Vagina (tissue), 2 donors: ENCODE measurements at regions not wholly inside any gene's neighbourhood (a gene's known extent, or its start where the extent isn't known, plus 50 kb on each side); places are given as distances from the start of the nearest gene placed in this dataset.

Experiments used
- DNase-seq, 2 donors: peaks; one replicate each; pipeline ENCODE4 v3.0.0-alpha.2; 2017; ENCODE audit errors: extremely low spot score in 2 of 2
- H3K27ac ChIP-seq: fragments of 200-600 bp; sonication (generic); one replicate; pipeline ENCODE4 v1.5.1; 2019
- H3K27me3 ChIP-seq: fragments of 200-600 bp; sonication (generic); one replicate; pipeline ENCODE4 v1.5.1; 2019
- H3K36me3 ChIP-seq, 2 donors: fragments of 200-600 bp; sonication (generic); one replicate each; pipeline ENCODE4 v1.5.1; 2017 to 2019
- H3K4me1 ChIP-seq: fragments of 200-600 bp; sonication (generic); one replicate; pipeline ENCODE4 v1.5.1; 2019
- H3K4me3 ChIP-seq, 2 donors: fragments of 200-600 bp; sonication (generic); 1 replicate in 1 of 2; 2 replicates in 1 of 2; pipeline ENCODE4 v1.5.1; 2016 to 2019
- H3K9me3 ChIP-seq: fragments of 200-600 bp; sonication (generic); one replicate; pipeline ENCODE4 v1.5.1; 2019
- CTCF ChIP-seq, 3 experiments: fragments of 450-650 bp in 2 of 3; fragments of 200-600 bp in 1 of 3; sonication (generic) in 1 of 3; IDR thresholded peaks; one replicate each; pipeline ENCODE4 v1.5.1; 2017 to 2019; ENCODE audit warnings: antibody characterized with exemption in 3 of 3, mild to moderate bottlenecking in 2 of 3, moderate library complexity in 2 of 3
- POLR2A ChIP-seq, 2 donors: fragments of 450-650 bp; IDR thresholded peaks; one replicate each; pipeline ENCODE4 v1.6.1; 2017; ENCODE audit warnings: antibody characterized with exemption in 2 of 2, mild to moderate bottlenecking in 2 of 2, moderate library complexity in 2 of 2
- POLR2AphosphoS5 ChIP-seq, 2 donors: sonication (generic); formaldehyde crosslinking; IDR thresholded peaks; one replicate each; pipeline ENCODE4 v1.9.0; 2017; ENCODE audit warnings: antibody characterized with exemption in 2 of 2, mild to moderate bottlenecking in 2 of 2, low read depth in 1 of 2; ENCODE audit not compliant: insufficient read depth in 1 of 2
- intact Hi-C: fragments of 100-400 bp; cut with DNase I; formaldehyde crosslinking; loops from one replicate; pipeline ENCODE4 v1.15.1; 2023

DNA sequence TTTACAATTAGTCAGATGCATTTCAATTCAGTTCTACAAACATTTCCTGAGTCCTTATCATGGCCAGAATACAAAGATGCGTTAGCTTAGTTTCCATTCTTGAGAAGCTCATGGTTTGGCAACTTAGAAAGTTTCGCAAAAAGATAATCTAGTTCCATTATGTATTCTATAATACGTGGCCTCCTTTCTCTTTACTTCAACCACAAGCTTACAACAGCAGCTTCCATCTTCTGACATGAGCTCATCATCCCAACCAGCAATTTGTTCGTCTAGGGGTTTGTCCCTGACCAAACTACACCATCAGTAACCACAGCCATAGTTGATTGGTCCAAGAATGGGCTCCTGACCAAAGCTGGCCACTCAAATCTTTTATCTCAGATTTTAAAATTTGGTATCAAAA, 267.6 kb upstream of the TBC1D5 start:
- Histone ChIP-seq H3K4me3 (no peak overlapping the region), H3K4me1 (no peaks in the 10 kb centered on the region), H3K9me3 (no peaks in the 10 kb centered on the region), H3K27ac (no peak overlapping the region), H3K36me3 (no peaks in the 10 kb centered on the region), H3K27me3 (no peaks in the 10 kb centered on the region)
- DNase-seq = no peak
- intact Hi-C loops = no loop called here
- no peak for TF ChIP-seq CTCF (IDR thresholded peaks at IDR 0.05)
- no peak for TF ChIP-seq POLR2AphosphoS5 (IDR thresholded peaks at IDR 0.05; ENCODE audit: insufficient read depth in 1 of 2, low read depth in 1 of 2)
- TF ChIP-seq POLR2A (IDR thresholded peaks at IDR 0.05) = no peak

- no peaks in the 10 kb centered on the region for H3K27me3 ChIP-seq
- H3K36me3 ChIP-seq = no peaks in the 10 kb centered on the region
- intact Hi-C loops = no loop called here
- no peaks in the 10 kb centered on the region for H3K4me1 ChIP-seq
- H3K4me3 ChIP-seq = no peak overlapping the region
- TF ChIP-seq CTCF (IDR thresholded peaks at IDR 0.05) (no peak), POLR2A (IDR thresholded peaks at IDR 0.05) (no peak)
- no peaks in the 10 kb centered on the region for H3K9me3 ChIP-seq
- DNase-seq = no peak
- no peak overlapping the region for H3K27ac ChIP-seq
Measured at GRCh38 chr3:18008706-18009368, 266.4 kb upstream of the TBC1D5 start.

GRCh38 chr3:18007980-18008379, 265.5 kb upstream of the TBC1D5 start:
- no peak for DNase-seq
- Histone ChIP-seq H3K36me3 (no peaks in the 10 kb centered on the region), H3K27ac (no peak overlapping the region), H3K4me3 (no peak overlapping the region), H3K9me3 (no peaks in the 10 kb centered on the region), H3K27me3 (no peaks in the 10 kb centered on the region), H3K4me1 (no peaks in the 10 kb centered on the region)
- TF ChIP-seq POLR2AphosphoS5 (IDR thresholded peaks at IDR 0.05; ENCODE audit: insufficient read depth in 1 of 2, low read depth in 1 of 2) (no peak), POLR2A (IDR thresholded peaks at IDR 0.05) (no peak), CTCF (IDR thresholded peaks at IDR 0.05) (no peak)
- intact Hi-C loops = no loop called here

GRCh38 chr3:17995769-17996168, 253.3 kb upstream of the TBC1D5 start:
- DNase-seq = no peak
- Histone ChIP-seq H3K9me3 (no peaks in the 10 kb centered on the region), H3K4me1 (no peaks in the 10 kb centered on the region), H3K27me3 (no peaks in the 10 kb centered on the region), H3K27ac (no peak overlapping the region), H3K4me3 (no peak overlapping the region), H3K36me3 (no peaks in the 10 kb centered on the region)
- intact Hi-C loops = loop anchor here (5.0 kb wide), 1 partner anchor 102 kb away; no protein-coding TSS in a partner anchor
- TF ChIP-seq POLR2AphosphoS5 (IDR thresholded peaks at IDR 0.05; ENCODE audit: insufficient read depth in 1 of 2, low read depth in 1 of 2) = no peak
- TF ChIP-seq CTCF (IDR thresholded peaks at IDR 0.05) = no peak
- no peak for TF ChIP-seq POLR2A (IDR thresholded peaks at IDR 0.05)

GRCh38 chr3:17994167-17994566, 251.7 kb upstream of the TBC1D5 start:
- Histone ChIP-seq H3K27me3 (no peaks in the 10 kb centered on the region), H3K4me3 (no peak overlapping the region), H3K4me1 (no peaks in the 10 kb centered on the region), H3K9me3 (no peaks in the 10 kb centered on the region), H3K36me3 (no peaks in the 10 kb centered on the region), H3K27ac (no peak overlapping the region)
- no peak for DNase-seq
- no peak for TF ChIP-seq POLR2A (IDR thresholded peaks at IDR 0.05)
- intact Hi-C loops = no loop called here
